GM19239 (cell line): ENCODE measurements at regions not wholly inside any gene's neighbourhood (a gene's known extent, or its start where the extent isn't known, plus 50 kb on each side); places are given as distances from the start of the nearest gene placed in this dataset.

Experiments
- DNase-seq: peaks from one replicate; pipeline ENCODE4 v3.0.0; 2011; ENCODE audit warnings: low spot score; ENCODE audit not compliant: insufficient read length
- FAIRE-seq: peaks from 2 replicates; lab custom pipeline; 2011; peaks lifted over from hg19 to GRCh38; lab: Jason Lieb, UNC

DNA sequence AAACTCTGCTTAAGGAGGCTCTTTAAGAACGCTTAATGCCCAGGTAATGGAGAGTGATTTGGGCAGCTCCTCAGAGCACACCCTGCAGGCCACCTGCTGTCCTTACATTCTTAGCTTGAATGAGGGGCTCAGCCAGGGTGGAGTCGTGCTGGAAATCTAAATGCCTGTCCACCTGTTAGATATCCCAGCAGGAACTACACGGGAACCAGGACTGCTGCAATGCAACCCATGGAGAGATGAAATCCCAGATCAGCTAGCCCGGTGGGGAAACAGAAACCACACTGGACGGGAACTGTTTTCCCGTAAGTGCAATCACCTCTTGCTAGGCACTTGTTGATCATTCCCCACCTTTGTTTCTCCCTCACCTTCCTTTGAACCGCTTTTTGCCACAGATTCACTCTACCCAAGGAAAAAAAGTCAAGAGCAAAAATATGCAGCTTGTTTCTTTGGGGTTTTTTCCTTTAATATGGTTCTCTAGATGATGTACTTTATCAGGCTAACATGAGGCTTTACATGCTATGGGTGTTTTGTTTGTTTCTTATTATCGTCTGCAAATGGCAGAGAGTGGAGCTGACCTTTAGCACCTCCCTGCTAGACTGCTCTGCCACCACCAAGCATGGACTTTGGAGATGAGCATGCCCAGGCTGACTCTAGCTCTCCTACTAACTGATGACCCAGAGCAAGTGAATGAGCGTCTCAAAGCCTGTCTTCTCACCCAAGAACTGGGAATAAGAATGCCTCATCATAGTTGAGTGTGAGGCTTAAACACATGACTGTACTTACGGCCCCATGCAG is 125.9 kb upstream of the TNFAIP3 start:
- FAIRE-seq (no peak), DNase-seq (no peak)

DNA sequence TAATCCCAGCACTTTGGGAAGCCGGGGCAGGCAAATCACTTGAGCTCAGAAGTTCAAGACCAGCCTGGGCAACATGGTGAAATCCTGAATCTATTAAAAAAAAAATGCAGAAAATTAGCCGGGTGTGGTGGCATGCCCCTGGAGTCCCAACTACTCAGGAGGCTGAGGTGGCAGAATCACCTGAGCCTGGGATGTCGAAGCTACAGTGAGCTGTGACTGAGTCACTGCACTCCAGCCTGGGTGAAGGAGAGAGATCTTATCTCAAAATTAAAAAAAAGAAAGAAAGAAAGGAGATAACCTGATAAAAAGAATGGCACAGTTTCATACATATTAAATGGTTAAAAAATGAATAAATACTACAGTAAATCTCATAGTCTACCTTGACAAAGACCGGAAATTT is 123.6 kb upstream of the TNFAIP3 start:
- FAIRE-seq (no peak), DNase-seq (no peak)

DNA sequence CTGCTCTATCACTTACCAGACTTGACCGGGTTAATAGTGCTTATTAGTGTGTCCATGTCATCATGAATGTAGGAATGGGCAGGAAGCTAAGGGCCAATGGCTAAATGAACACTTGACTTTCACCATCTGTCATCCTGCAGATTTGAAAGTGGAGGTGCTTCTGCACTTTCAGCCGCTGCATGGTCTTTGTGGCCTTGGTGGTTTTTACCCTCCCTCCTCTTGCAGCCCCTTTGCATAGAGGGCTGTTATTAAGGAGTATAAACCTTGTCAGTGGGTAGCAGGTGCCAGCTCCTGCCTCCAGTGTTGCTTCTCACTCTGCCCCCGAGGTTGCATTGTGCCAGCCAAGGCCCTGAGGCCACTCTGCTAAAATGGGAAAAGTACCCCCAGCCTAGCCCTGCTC is 122.2 kb upstream of the TNFAIP3 start:
- DNase-seq (peak; percentile 22), FAIRE-seq (peak; percentile 99)

DNA sequence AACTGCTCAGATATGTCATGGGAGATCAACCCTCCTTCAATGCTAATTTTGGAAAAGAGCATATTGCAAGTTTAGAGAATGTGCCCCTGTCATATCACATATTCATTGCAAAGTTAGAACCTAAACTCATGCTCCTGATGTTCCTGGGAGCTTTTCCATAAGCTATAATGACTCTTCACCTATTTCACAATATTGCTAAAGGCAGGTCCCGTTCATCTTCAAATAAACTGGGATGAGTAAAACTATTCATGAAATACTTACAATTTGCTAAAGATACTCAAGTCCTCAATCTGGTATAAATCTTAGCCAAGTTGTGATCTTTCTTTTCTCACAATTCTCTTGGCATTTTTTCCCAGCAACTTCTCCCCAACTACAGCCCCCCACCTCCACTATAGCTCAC is 121.7 kb upstream of the TNFAIP3 start:
- DNase-seq (no peak), FAIRE-seq (no peak)

DNA sequence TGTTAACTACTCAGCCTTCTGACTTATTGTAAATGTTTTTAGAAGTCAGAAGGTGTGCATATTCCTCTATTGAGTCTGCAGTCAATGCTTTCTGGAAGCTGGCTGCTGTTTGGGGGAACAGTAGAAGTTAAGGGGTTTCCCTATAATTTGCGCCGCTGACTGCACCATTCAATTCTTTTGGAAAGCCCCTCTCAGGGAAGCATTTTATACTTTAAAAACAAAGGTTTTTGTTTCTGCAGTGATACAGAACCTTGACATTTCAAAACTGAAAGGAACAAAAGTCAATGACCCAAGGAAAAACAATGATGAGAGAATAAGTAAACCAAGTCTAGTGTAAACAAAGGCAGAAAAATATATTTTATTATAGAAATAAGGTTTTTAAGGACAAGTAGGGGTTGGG is 120.8 kb upstream of the TNFAIP3 start:
- peak; percentile 75 for FAIRE-seq
- no peak for DNase-seq

DNA sequence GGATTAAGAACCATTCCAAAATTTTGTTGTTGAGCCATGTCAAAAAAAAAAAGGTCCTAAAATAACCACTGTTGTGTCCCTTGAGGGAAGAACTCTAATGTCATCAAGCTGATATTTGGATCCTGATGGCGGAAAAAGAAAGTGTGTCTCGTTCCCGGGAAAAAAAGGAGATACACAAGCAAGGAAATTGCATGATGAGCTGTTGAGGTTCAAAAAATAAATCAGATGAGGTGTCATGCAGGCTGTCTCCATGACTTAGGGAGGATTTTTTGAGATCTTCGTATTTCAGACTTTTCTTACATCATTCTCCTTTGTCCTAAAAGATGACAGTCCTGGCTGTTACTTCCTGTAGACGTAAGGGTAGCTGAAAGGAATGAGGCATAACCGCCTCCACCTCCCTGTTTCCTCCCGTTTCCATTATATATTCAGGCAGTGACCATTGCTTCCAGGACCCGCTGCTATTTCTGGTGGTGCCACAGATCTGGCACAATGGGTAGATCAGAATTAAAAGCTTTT is 117.3 kb upstream of the TNFAIP3 start:
- DNase-seq: no peak
- peak; percentile 70 for FAIRE-seq

DNA sequence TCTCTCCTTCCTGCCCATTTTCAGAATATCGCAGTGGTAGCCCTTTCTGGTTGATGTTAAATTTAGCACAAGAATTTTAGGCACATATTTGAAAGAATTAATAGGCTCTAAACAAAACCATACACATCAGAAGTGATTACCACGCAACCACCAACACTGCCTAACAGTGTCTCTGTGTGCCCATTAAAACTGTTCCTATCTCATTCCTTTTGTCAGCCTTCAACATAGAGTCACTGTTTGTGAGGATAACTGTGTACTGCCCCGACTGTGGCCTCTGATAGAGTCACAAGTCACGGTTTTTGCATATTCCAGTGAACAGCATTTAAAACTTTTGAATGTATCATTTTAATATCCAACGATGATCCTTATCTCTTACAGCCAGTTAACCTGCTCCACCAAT is 116.8 kb upstream of the TNFAIP3 start:
- FAIRE-seq: no peak
- DNase-seq: no peak

DNA sequence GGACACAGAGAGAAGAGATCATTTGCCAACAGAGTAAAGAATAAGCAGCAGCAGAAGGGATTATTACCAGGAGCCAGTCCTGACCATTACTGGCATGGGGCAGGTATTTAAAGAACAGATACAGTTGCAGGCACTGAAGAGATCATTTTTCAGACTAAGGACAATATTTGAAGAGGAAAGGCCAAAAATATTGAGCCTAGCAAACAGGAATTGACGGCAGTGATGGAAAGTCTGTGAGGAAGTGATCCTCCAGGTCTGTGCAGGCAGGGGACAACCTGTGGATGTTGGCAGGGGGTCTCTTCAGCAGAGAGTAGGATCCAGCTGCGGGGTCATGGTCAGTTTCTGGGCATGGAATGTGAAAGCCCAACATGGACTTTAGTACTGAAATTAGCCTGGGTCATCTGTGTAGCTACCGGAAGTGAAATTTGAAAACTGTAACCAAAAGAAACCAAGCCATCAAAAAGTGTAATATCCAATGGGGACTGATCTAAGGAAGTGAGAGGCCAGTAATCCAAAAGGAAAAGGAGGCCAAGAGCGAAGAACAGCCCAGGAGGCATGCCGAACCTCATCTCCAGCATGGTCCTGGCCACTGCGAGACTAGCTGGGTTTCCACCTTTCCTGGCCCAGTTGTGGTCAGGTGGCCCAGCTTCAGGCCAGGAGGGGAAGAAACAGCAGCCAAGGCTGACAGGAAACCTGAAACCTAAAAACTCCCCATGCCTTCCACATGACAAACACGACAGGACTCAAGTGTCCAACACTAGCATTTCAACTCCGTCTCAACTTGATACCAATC is 115.1 kb upstream of the TNFAIP3 start:
- FAIRE-seq: no peak

DNA sequence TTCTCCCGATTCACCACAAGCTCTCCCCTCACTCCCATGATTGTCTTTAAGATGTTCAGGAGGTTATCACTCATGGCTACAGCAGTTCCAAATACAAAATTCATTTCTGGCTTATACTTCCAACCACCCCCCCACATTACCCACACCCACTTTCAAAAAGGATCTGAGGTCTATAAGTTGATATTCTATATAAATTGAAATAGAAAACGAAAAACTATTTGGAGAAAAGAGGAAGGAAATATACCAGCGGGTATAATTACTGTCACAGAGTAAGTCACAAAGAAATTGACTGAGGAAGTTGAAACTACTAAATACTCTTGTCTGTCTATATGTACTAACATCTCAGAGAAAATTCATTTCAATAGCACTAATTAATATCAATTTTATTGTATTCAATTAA is 112.7 kb upstream of the TNFAIP3 start:
- DNase-seq: no peak
- no peak for FAIRE-seq

More for the DNA sequence above, 115.1 kb upstream of the TNFAIP3 start:
- DNase-seq: no peak

DNA sequence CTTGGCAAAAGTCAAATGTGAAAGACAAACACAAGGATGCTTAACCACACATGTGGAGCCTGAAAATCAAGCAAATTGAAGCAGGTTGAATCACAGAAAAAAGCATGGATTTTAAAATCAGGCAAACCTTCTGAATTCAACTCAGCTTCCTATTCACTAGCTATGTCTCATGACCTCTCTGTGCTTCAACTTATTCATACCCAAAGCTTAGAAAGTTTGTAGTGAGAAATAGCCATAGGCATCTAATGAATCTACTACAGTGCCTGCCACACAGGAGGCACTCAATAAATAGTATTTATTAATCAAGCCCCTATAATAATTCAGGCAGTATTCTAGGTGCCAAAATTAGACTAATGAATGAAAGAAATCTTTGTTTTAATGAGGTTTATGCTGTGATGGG is 112.2 kb upstream of the TNFAIP3 start:
- DNase-seq (no peak), FAIRE-seq (peak; percentile 55)

DNA sequence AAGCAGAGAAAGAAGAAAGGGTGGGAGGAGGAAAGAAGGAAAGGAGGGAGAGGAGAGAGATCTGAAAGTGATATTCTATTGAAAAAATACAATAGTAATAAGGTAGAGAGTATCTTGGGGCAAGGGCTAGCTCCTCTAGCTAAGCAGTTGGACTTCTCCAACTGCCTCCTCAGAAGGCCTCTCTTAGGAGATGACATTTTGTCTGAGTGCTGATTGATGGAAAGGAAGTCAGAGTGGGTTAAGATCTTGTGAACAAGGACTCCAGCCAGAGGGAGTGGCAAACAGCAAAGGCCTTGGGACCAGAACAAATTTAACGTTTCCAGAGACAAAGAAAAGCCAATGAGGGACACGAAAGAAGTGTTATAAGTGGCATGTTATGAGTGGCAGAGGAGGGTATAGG is 111.8 kb upstream of the TNFAIP3 start:
- DNase-seq: no peak
- peak; percentile 77 for FAIRE-seq

DNA sequence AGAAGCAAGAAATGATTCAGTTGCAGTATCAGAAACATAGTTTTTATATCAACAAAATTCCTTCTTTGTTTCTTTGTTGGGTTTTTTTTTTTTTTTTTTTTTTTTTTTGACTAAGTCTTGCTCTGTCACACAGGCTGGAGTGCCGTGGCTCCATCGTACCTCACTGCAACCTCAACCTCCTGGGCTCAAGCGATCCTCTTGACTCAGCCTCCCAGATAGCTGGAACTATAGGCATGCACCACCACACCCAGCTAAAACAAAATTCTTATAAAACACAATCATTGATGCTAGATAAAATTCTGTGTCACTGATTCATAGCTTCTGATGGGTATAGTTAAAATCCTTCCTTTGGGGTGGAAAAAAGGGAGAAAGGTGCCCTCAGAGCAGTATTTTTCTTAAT is 110.3 kb upstream of the TNFAIP3 start:
- DNase-seq: no peak
- no peak for FAIRE-seq

DNA sequence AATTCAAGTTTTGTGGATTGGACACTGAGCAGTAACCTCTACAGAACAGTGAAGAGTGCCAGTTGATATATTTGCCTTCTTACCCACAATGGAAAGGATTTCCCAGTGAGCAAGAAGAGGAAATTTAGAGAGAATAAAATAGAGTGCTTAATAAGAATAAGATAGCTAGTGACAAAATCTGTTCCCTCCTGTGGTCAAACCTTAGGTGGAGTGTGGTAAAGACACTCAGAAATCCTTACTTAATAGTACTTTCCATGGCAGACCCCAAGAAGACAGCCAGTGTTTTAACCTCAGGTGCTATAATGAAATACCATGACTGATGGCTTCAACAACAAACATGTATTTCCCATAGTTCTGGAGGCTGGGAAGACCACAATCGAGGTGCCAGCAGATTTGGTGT is 108.4 kb upstream of the TNFAIP3 start:
- no peak for FAIRE-seq
- no peak for DNase-seq

DNA sequence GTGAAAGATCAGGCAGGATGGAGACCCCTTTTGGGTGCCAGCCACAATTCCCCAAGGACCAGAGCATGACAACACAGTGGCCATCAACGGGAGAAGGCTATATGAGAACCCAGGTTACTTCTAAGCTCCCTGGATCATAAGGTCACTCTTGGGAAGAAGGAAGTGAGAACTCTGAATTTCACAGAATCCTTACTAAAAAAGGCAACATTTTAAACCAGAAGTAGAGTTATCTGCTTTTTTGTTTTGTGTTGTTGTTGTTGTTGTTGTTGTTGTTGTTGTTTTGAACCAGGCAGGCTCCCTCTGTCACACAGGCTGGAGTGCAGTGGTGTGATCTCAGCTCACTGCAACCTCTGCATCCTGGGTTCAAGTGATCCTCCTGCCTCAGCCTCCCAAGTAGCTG is 107.4 kb upstream of the TNFAIP3 start:
- no peak for FAIRE-seq

DNA sequence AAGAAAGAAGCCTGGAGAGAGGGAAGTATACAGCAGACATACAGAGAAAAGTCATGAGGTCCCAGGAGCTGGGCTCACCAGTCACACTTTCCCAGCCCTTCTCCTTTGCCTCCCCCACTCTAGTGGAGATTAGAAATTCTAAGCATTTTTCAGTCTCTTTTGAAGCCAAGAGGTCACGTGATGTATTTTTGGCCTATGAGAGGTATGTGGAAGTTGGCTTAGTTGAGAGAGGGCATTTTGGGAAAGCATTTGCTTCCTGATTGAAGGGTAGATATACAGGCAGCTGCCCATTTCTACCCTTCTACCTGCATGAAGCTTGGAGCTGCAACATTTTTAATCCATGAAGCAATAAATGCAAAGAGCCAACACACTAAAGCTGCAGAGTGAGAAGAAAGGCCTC is 106.0 kb upstream of the TNFAIP3 start:
- no peak for DNase-seq
- FAIRE-seq: no peak

More for the DNA sequence above, 107.4 kb upstream of the TNFAIP3 start:
- DNase-seq: no peak

DNA sequence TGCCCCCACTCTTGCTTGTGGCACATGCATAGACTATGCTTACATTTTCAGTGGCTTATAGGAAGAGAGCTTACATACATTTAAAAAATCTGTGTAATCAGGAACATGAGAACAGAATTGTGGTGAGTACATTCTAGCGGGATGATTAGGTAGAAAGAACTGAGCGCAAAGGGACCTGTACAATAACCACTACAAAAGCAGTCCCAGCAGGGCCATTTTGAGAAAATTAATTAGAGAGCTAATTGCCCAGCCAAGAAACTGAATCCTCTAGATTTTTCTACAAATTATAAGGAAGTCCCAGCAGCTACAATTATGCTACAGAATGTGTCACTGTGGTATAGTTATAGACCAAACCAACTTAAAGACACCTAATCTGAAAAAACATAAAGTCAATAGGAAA is 105.6 kb upstream of the TNFAIP3 start:
- DNase-seq: no peak
- FAIRE-seq: no peak

DNA sequence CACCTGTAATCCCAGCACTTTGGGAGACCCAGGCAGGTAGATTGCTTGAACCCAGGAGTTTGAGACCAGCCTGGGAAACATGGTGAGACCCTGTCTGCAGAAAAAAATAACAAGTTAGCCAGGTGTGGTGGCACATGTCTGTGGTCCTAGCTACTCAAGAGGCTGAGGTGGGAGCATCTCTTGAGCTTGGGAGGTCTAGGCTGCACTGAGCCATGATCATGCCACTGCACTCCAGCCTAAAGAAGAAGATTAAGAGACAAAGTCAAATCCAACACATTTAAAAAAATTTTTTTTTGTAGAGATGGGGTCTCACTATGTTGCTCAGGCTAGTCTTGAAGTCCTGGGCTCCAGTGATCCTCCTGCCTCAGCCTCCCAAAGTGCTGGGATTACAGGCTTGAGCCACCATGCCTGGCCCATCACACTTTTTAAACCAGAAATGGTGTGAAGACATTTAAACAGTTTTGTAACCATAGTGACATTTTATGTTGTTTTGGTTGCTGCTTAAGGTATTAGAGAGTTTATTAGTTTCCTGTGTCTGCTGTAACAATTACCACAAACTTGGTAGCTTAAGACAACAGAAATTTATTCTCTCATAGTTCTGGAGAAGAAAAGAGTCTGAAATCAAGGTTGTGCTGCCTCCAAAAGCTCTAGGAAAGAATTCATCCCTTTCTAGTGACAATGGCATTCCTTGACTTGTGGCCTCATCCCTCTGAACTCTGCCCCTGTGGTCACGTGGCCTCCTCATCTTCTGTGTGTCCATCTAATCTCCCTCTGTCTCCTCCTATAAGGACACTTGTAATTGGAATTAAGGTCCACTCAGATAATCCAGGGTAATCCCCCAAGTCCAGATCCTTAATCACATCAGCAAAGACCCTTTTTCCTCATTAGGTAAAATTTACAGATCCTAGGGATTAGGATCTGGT is 104.6 kb upstream of the TNFAIP3 start:
- FAIRE-seq: no peak
- no peak for DNase-seq

DNA sequence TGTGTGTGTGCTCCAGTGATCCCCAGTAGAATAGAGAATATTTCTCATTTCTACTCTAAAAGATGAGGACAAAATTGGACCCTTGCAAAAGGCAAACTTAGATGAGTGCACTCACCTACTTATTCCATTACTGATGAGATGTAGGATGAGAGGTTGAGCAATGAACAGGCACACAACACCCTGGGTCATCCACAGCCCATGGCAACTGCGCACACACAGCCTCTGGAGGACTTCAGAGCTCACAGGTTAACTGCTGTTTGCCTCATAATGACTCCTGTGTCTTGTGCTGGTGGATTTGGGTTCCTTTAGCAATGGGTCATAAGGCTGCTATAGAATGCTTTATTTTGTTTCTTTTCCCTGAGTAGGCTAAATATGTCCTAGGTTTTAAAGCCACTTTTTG is 103.6 kb upstream of the TNFAIP3 start:
- FAIRE-seq (no peak), DNase-seq (no peak)

DNA sequence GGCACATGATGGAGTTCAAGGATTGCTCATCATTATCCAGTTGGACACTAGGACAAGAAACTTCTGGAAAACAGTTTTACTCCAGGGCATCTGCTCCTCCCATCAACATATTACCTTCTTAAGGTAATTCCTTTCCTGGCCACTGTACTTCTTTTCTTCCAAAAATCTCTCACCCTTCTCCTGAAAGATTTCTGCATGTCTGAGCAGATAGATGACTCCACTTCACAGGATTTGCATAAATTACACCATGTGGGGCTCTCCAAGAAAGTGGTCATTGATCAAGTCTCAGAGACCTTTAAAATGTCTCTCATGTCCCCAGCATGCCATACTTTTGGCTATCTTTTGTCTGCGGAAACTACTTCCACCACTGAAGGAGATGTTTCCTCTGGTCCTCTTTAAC is 103.2 kb upstream of the TNFAIP3 start:
- FAIRE-seq (no peak), DNase-seq (no peak)

DNA sequence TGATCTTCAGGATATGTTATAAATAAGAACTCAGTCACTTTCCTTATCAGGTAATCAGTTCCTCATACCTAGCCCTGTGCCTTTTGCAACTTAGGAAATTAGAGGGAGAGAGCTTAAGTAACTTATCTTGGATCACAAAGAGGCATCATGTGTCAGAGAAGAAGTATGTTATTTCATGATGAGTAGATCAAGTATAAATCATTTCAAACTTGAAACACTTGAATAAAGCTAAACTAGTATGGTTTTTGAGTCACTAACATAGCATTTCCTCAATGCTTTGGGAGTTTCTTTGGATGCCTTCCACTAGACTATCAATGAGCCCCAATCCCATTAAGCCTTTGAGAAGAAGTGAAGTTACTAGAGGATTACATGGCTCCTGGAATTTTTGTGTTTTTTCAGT is 102.6 kb upstream of the TNFAIP3 start:
- no peak for FAIRE-seq
- no peak for DNase-seq
